Trophoblast cell (in vitro differentiated cells and primary cell): ENCODE measurements at regions not wholly inside any gene's neighbourhood (a gene's known extent, or its start where the extent isn't known, plus 50 kb on each side); places are given as distances from the start of the nearest gene placed in this dataset.
A peak's percentile ranks its signal among the peaks of the same experiment; 100 is the strongest.
"Not testable (repeated sequence)": the region's sequence is repeated elsewhere in the genome, so short reads cannot be mapped to it uniquely, and the experiment has no call there.

Experiments used
- DNase-seq, 2 donors: peaks; one replicate each; pipeline ENCODE4 v3.0.0-alpha.2; 2016
- H2AFZ ChIP-seq: 2 replicates; pipeline ENCODE4 v1.6.1; 2013; ENCODE audit warnings: low read length, moderate library complexity, mild to moderate bottlenecking; ENCODE audit not compliant: insufficient read depth, poor library complexity
- H2AK5ac ChIP-seq: 2 replicates; pipeline ENCODE4 v1.6.1; 2013; ENCODE audit warnings: mild to moderate bottlenecking, low read length
- H2BK120ac ChIP-seq: 2 replicates; pipeline ENCODE4 v1.6.1; 2013; ENCODE audit warnings: low read length, mild to moderate bottlenecking, moderate library complexity; ENCODE audit not compliant: insufficient read depth, poor library complexity
- H2BK12ac ChIP-seq: 2 replicates; pipeline ENCODE4 v1.6.1; 2013; ENCODE audit warnings: mild to moderate bottlenecking, low read length, moderate library complexity
- H2BK5ac ChIP-seq: 2 replicates; pipeline ENCODE4 v1.6.1; 2013; ENCODE audit warnings: low read length, low read depth, moderate library complexity, mild to moderate bottlenecking; ENCODE audit not compliant: poor library complexity
- H3K14ac ChIP-seq: 2 replicates; pipeline ENCODE4 v1.6.1; 2013; ENCODE audit warnings: mild to moderate bottlenecking, low read length
- H3K18ac ChIP-seq: 2 replicates; pipeline ENCODE4 v1.6.1; 2013; ENCODE audit warnings: mild to moderate bottlenecking, low read length
- H3K23ac ChIP-seq: 2 replicates; pipeline ENCODE4 v1.6.1; 2013; ENCODE audit warnings: low read length
- H3K27ac ChIP-seq: 2 replicates; pipeline ENCODE4 v1.5.1; 2013; ENCODE audit warnings: low read depth, mild to moderate bottlenecking, inconsistent platforms, low read length, moderate library complexity
- H3K27me3 ChIP-seq: 2 replicates; pipeline ENCODE4 v1.6.1; 2013; ENCODE audit warnings: inconsistent platforms, mild to moderate bottlenecking, low read length, moderate library complexity; ENCODE audit not compliant: insufficient read depth
- H3K36me3 ChIP-seq, 2 experiments: 1 replicate in 1 of 2; 2 replicates in 1 of 2; pipeline ENCODE4 v1.6.1; 2013; ENCODE audit warnings: low read length in 2 of 2, mild to moderate bottlenecking in 2 of 2, moderate library complexity in 1 of 2; ENCODE audit not compliant: insufficient read depth in 2 of 2, control insufficient read depth in 1 of 2
- H3K4ac ChIP-seq: 2 replicates; pipeline ENCODE4 v1.6.1; 2013; ENCODE audit warnings: low read depth, mild to moderate bottlenecking, low read length, moderate library complexity
- H3K4me1 ChIP-seq, 2 experiments: 1 replicate in 1 of 2; 2 replicates in 1 of 2; pipeline ENCODE4 v1.6.1; 2013; ENCODE audit warnings: low read length in 2 of 2, mild to moderate bottlenecking in 2 of 2, moderate library complexity in 1 of 2; ENCODE audit not compliant: insufficient read depth in 2 of 2, control insufficient read depth in 1 of 2
- H3K4me2 ChIP-seq: 2 replicates; pipeline ENCODE4 v1.6.1; 2013; ENCODE audit warnings: inconsistent platforms, mild to moderate bottlenecking, low read length, moderate library complexity
- H3K4me3 ChIP-seq: 2 replicates; pipeline ENCODE4 v1.5.1; 2013; ENCODE audit warnings: mild to moderate bottlenecking, low read depth, low read length, inconsistent platforms
- H3K79me1 ChIP-seq: one replicate; pipeline ENCODE4 v1.6.1; 2013; ENCODE audit warnings: low read length
- H3K79me2 ChIP-seq: 2 replicates; pipeline ENCODE4 v1.6.1; 2013; ENCODE audit warnings: low read length, mild to moderate bottlenecking; ENCODE audit not compliant: control insufficient read depth, insufficient read depth, poor library complexity
- H3K9ac ChIP-seq: 2 replicates; pipeline ENCODE4 v1.6.1; 2013; ENCODE audit warnings: mild to moderate bottlenecking, low read length
- H3K9me3 ChIP-seq: 2 replicates; pipeline ENCODE4 v1.6.1; 2013; ENCODE audit warnings: low read depth, mild to moderate bottlenecking, control low read depth, inconsistent platforms, low read length; ENCODE audit not compliant: insufficient read depth
- H4K12ac ChIP-seq: 2 replicates; pipeline ENCODE4 v1.6.1; 2013; ENCODE audit warnings: low read depth, mild to moderate bottlenecking, low read length, moderate library complexity
- H4K8ac ChIP-seq: 2 replicates; pipeline ENCODE4 v1.6.1; 2013; ENCODE audit warnings: low read depth, mild to moderate bottlenecking, low read length, moderate library complexity
- H4K91ac ChIP-seq: one replicate; pipeline ENCODE4 v1.6.1; 2013; ENCODE audit warnings: low read depth, mild to moderate bottlenecking, low read length, moderate library complexity
- WGBS: extraction: QIAGEN DNeasy Blood & Tissue Kit; methylation state at CpG from one replicate; pipeline ENCODE4 v1.1.7; 2013; ENCODE audit warnings: missing lambda C conversion rate; ENCODE audit not compliant: insufficient read length, insufficient coverage; ENCODE audit errors: extremely low coverage; 5-methylcytosine and 5-hydroxymethylcytosine counted together

- not testable (repeated sequence) for H3K4me2 ChIP-seq, H3K79me2 ChIP-seq, H2AK5ac ChIP-seq, H3K4ac ChIP-seq, H3K4me1 ChIP-seq, H2BK120ac ChIP-seq, H3K36me3 ChIP-seq, H3K18ac ChIP-seq, H3K23ac ChIP-seq, H4K91ac ChIP-seq, H3K27ac ChIP-seq, H2BK5ac ChIP-seq, H3K4me3 ChIP-seq, H2BK12ac ChIP-seq, H4K8ac ChIP-seq, H3K14ac ChIP-seq, DNase-seq, H3K79me1 ChIP-seq, H3K9ac ChIP-seq, H3K27me3 ChIP-seq, H2AFZ ChIP-seq, H3K9me3 ChIP-seq, H4K12ac ChIP-seq
- no CpG with 5 or more reads among the region's 3 CpGs for WGBS
Observed at GRCh38 chr17:27962581-27962980, 69.4 kb upstream of the LYRM9 start.

GRCh38 chr17:27965224-27965623, 72.1 kb upstream of the LYRM9 start:
- Histone ChIP-seq H3K36me3 (no peaks in the 10 kb centered on the region), H2BK120ac (no peak overlapping the region)

GRCh38 chr17:27968206-27968732, 74.2 kb upstream of the NLK start:
- no peaks in the 10 kb centered on the region for H3K9me3 ChIP-seq
- H4K12ac ChIP-seq = no peak overlapping the region
- no peak overlapping the region for H3K23ac ChIP-seq
- WGBS = no CpG with 5 or more reads among the region's 8 CpGs
- DNase-seq = no peak
- no peak overlapping the region for H2AFZ ChIP-seq
- H3K4me2 ChIP-seq = no peak overlapping the region
- no peak overlapping the region for H4K91ac ChIP-seq
- H2AK5ac ChIP-seq = no peak overlapping the region
- H3K14ac ChIP-seq = no peak overlapping the region
- no peaks in the 10 kb centered on the region for H3K36me3 ChIP-seq
- no peaks in the 10 kb centered on the region for H3K79me2 ChIP-seq
- H3K27me3 ChIP-seq = no peaks in the 10 kb centered on the region
- H3K4me3 ChIP-seq = no peak overlapping the region
- H3K79me1 ChIP-seq = no peaks in the 10 kb centered on the region
- H3K4ac ChIP-seq = no peak overlapping the region
- no peak overlapping the region for H4K8ac ChIP-seq
- H2BK120ac ChIP-seq = no peak overlapping the region
- H2BK12ac ChIP-seq = no peak overlapping the region
- no peak overlapping the region for H3K9ac ChIP-seq
- no peaks in the 10 kb centered on the region for H3K4me1 ChIP-seq
- H2BK5ac ChIP-seq = no peak overlapping the region
- H3K18ac ChIP-seq = no peak overlapping the region
- H3K27ac ChIP-seq = no peak overlapping the region

More at GRCh38 chr17:27965224-27965623, 72.1 kb upstream of the LYRM9 start:
- H3K4me2 ChIP-seq = no peak overlapping the region
- H4K8ac ChIP-seq = no peak overlapping the region
- H3K79me2 ChIP-seq = no peaks in the 10 kb centered on the region
- H2AFZ ChIP-seq = no peak overlapping the region
- no peaks in the 10 kb centered on the region for H3K27me3 ChIP-seq
- no peak overlapping the region for H3K23ac ChIP-seq
- no peak overlapping the region for H2BK5ac ChIP-seq
- no peaks in the 10 kb centered on the region for H3K79me1 ChIP-seq
- H2AK5ac ChIP-seq = no peak overlapping the region
- no peak overlapping the region for H3K4ac ChIP-seq
- H3K9ac ChIP-seq = no peak overlapping the region
- no peaks in the 10 kb centered on the region for H3K4me1 ChIP-seq
- H3K27ac ChIP-seq = no peak overlapping the region
- no peak overlapping the region for H4K12ac ChIP-seq
- H3K14ac ChIP-seq = peak overlapping the region; percentile 8
- H3K9me3 ChIP-seq = no peaks in the 10 kb centered on the region
- no peak overlapping the region for H3K4me3 ChIP-seq
- H3K18ac ChIP-seq = no peak overlapping the region
- DNase-seq = no peak
- WGBS = no CpG with 5 or more reads among the region's 6 CpGs
- H2BK12ac ChIP-seq = no peak overlapping the region
- H4K91ac ChIP-seq = no peak overlapping the region

- no peak overlapping the region for H3K9ac ChIP-seq
- no peak overlapping the region for H3K4me2 ChIP-seq
- H3K4me3 ChIP-seq = no peak overlapping the region
- peaks cover 0 to 10% of the 10 kb centered on the region in 2 experiments for H3K4me1 ChIP-seq
- WGBS = no CpG with 5 or more reads among the region's 3 CpGs
- H3K27me3 ChIP-seq = no peaks in the 10 kb centered on the region
- no peak overlapping the region for H4K91ac ChIP-seq
- no peak overlapping the region for H4K8ac ChIP-seq
- H3K79me2 ChIP-seq = no peaks in the 10 kb centered on the region
- no peak for DNase-seq
- H4K12ac ChIP-seq = no peak overlapping the region
- no peaks in the 10 kb centered on the region for H3K9me3 ChIP-seq
- H3K18ac ChIP-seq = no peak overlapping the region
- no peak overlapping the region for H2BK5ac ChIP-seq
- no peak overlapping the region for H2AFZ ChIP-seq
- H2BK12ac ChIP-seq = no peak overlapping the region
- no peak overlapping the region for H3K23ac ChIP-seq
- H2AK5ac ChIP-seq = no peak overlapping the region
- no peak overlapping the region for H3K14ac ChIP-seq
- no peaks in the 10 kb centered on the region for H3K36me3 ChIP-seq
- H3K27ac ChIP-seq = no peak overlapping the region
- no peak overlapping the region for H2BK120ac ChIP-seq
- H3K79me1 ChIP-seq = no peaks in the 10 kb centered on the region
- H3K4ac ChIP-seq = no peak overlapping the region
Observed at GRCh38 chr17:27970587-27970986, 71.9 kb upstream of the NLK start.
